ENCODE measurements at regions not wholly inside any gene's neighbourhood (a gene's known extent, or its start where the extent isn't known, plus 50 kb on each side); places are given as distances from the start of the nearest gene placed in this dataset.

DNA sequence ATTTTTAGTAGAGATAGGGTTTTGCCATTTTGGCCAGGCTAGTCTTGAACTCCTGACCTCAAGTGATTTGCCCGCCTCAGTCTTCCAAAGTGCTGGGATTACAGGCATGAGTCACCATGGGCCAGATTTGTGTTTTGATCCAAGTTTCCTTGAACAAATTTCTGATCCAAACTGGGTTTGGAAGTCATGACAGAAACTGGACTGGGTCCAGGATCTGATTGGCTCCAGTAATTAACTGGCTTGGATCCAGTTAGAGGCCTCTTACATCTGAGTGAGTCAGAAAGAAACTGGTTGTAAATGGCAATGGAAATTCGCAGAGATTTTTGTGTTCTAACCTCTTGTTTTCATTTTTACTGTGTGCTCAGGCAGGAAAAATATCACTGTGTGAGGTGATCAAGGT, 141.6 kb downstream of the SLC25A46 start:
- TF ChIP-seq FOXP4 (CRISPR knock-in tag; IDR thresholded peaks at IDR 0.05) (no peak), ZBTB21 (CRISPR knock-in tag; IDR thresholded peaks at IDR 0.05; ENCODE audit: borderline replicate concordance) (no peak), ESRRA (CRISPR knock-in tag; IDR thresholded peaks at IDR 0.05; ENCODE audit: borderline replicate concordance) (no peak), OVOL2 (CRISPR knock-in tag; IDR thresholded peaks at IDR 0.05; ENCODE audit: borderline replicate concordance) (no peak), MAX (CRISPR knock-in tag; IDR thresholded peaks at IDR 0.05) (no peak), NR1H2 (CRISPR knock-in tag; IDR thresholded peaks at IDR 0.05) (no peak), FOXJ3 (CRISPR knock-in tag; IDR thresholded peaks at IDR 0.05; ENCODE audit: borderline replicate concordance) (no peak), SP1 (CRISPR knock-in tag; conservative IDR thresholded peaks at IDR 0.05) (no peak), SMAD4 (CRISPR knock-in tag; IDR thresholded peaks at IDR 0.05) (no peak), CREM (CRISPR knock-in tag; IDR thresholded peaks at IDR 0.05) (no peak)
- TF ChIP-seq, protein P1, sequence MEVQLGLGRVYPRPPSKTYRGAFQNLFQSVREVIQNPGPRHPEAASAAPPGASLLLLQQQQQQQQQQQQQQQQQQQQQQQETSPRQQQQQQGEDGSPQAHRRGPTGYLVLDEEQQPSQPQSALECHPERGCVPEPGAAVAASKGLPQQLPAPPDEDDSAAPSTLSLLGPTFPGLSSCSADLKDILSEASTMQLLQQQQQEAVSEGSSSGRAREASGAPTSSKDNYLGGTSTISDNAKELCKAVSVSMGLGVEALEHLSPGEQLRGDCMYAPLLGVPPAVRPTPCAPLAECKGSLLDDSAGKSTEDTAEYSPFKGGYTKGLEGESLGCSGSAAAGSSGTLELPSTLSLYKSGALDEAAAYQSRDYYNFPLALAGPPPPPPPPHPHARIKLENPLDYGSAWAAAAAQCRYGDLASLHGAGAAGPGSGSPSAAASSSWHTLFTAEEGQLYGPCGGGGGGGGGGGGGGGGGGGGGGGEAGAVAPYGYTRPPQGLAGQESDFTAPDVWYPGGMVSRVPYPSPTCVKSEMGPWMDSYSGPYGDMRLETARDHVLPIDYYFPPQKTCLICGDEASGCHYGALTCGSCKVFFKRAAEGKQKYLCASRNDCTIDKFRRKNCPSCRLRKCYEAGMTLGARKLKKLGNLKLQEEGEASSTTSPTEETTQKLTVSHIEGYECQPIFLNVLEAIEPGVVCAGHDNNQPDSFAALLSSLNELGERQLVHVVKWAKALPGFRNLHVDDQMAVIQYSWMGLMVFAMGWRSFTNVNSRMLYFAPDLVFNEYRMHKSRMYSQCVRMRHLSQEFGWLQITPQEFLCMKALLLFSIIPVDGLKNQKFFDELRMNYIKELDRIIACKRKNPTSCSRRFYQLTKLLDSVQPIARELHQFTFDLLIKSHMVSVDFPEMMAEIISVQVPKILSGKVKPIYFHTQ (CRISPR knock-in tag; IDR thresholded peaks at IDR 0.05) = no peak
- TF ChIP-seq, protein P2, sequence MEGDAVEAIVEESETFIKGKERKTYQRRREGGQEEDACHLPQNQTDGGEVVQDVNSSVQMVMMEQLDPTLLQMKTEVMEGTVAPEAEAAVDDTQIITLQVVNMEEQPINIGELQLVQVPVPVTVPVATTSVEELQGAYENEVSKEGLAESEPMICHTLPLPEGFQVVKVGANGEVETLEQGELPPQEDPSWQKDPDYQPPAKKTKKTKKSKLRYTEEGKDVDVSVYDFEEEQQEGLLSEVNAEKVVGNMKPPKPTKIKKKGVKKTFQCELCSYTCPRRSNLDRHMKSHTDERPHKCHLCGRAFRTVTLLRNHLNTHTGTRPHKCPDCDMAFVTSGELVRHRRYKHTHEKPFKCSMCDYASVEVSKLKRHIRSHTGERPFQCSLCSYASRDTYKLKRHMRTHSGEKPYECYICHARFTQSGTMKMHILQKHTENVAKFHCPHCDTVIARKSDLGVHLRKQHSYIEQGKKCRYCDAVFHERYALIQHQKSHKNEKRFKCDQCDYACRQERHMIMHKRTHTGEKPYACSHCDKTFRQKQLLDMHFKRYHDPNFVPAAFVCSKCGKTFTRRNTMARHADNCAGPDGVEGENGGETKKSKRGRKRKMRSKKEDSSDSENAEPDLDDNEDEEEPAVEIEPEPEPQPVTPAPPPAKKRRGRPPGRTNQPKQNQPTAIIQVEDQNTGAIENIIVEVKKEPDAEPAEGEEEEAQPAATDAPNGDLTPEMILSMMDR (IDR thresholded peaks at IDR 0.05) = no peak
- TF ChIP-seq, protein P3, sequence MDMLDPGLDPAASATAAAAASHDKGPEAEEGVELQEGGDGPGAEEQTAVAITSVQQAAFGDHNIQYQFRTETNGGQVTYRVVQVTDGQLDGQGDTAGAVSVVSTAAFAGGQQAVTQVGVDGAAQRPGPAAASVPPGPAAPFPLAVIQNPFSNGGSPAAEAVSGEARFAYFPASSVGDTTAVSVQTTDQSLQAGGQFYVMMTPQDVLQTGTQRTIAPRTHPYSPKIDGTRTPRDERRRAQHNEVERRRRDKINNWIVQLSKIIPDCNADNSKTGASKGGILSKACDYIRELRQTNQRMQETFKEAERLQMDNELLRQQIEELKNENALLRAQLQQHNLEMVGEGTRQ (CRISPR knock-in tag; IDR thresholded peaks at IDR 0.05) = no peak
